ENCODE measurements at regions not wholly inside any gene's neighbourhood (a gene's known extent, or its start where the extent isn't known, plus 50 kb on each side); places are given as distances from the start of the nearest gene placed in this dataset.

DNA sequence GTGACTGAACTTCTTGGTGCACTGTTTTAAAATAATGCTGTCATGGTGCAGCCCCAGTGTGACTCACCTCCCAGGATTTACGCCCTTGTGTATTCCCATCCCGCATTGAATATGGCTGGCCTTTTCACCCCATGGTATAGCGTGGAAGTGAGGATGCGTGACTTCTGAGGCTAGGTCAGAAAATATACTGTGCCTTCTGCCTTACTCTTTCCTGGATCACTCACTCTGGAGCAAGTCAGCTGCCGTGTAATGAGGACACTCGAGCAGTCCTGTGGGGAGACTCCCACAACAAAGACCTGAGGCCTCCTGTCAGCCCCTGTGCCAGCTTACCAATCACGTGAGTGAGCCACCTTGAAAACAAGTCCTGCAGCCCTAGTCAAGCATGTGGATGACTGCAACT lies 471.9 kb upstream of the KIRREL3 start:
- ATAC-seq = no peak
- DNase-seq (ENCODE audit: low spot score) = no peak

DNA sequence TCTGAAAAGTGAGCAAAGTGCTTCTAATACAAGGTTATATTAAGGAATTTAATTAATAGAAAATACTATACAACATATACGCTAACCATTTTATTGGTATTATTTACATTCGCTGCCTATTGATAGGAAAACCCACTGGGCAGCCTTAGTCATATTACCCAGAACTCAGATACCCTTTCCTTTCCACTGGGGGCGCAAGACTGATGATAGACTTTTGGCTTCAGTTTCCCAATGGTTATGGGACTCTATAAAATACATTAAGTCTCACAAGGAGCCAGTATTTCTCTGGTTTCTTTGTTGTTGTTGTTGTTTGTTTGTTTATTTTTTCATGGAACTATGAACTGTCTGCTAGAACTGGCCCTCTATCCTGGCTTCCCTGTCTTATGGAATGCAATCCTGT lies 471.1 kb upstream of the KIRREL3 start:
- DNase-seq (ENCODE audit: low spot score) (no peak), ATAC-seq (no peak)

DNA sequence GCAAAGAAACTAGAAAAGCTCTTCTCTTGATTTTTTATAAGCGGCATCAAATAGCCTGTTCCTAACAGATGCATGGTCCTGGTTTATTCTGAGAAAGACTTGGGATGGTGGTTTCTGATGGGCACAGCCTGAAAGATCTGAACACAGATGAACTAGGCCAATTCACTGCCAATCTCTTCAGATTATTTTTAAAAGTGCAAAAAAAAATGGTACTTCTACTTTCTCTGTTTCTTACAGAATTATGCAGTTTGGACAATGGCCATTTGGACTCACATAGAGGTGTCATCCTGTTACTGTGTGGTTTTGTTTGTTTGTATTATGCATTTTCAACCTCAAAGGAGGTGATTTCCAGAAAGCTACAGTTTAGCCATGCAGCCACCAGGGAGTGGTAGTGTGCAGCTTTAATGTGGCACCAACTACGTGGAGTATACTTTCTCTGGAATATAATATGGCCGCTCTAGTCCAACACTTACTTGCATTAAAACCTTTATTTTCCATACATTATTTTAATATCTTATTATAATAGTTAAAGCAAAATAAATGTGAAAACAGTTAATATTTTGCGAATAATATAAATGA lies 469.8 kb upstream of the KIRREL3 start:
- no peak for DNase-seq (ENCODE audit: low spot score)
- ATAC-seq = peak; percentile 84

DNA sequence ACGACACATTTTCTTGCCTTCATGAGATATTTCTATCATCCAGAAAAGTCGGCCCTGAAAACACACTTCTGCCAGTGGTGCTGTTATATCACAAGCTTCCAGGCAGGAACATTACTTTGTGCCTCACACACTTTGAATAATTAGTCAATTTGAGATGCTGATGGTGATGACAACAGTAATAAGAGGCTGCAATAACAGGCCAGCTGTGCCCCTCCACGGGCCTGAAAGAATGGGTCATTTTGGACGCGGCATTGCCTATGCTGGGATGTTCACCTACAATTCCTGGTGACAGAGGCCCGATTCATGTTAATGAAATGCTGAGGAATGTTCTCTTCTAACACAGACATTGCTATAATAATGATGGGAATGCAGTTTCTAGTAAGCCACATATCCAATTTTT lies 463.8 kb upstream of the KIRREL3 start:
- ATAC-seq = no peak
- no peak for DNase-seq (ENCODE audit: low spot score)

DNA sequence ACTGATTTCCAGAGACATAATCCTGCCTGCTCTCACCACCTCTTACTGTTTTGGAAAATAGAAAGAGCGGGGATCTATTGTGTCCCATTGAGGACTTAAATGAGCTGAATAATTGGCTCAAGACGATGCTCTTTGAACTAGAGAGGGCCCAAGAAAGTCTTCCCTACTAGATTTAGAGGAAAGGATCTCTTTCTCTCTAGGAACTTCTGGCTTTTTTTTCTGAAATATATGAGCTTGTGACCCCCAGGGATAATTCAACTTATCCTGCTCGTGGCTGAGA lies 461.4 kb upstream of the KIRREL3 start:
- no peak for DNase-seq (ENCODE audit: low spot score)
- no peak for ATAC-seq

DNA sequence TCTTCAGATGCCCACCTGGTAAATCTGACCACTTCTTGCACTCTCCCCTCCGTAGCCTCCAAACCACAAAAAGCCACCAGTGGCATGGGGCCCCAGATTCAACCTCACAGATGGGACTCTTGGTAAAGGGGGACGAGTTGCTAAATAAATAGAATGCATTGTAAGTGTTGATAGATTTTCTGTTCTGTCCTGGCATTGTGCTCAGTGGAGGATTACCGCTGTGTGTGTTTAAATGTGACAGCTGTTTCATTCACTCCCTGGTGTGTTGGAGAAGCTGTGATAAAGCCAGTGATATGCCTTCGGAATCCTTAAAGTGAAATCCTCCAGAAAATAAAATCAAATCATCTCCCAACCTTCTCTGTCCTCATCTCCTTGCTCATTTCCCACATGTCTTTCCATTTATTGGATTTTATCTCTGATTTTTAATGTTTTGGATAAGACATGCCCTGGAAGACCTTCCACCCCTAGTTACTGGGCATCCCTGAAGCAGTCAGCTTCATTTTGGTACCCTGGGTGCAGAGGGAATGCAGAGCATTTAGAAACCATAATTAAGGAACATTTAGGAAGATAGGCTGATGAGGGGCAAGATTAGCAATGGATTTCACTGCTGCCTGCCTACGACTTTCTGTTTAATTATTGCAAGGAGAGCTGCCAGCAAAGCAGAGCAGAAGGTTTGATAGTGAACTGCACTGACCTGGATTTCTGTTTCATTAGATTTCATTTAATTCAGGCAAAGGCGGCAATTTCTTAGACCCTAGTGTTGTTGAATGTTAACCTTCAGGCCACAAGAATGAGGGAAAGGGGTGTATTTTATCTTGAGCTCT lies 460.9 kb upstream of the KIRREL3 start:
- no peak for DNase-seq (ENCODE audit: low spot score)
- no peak for ATAC-seq

DNA sequence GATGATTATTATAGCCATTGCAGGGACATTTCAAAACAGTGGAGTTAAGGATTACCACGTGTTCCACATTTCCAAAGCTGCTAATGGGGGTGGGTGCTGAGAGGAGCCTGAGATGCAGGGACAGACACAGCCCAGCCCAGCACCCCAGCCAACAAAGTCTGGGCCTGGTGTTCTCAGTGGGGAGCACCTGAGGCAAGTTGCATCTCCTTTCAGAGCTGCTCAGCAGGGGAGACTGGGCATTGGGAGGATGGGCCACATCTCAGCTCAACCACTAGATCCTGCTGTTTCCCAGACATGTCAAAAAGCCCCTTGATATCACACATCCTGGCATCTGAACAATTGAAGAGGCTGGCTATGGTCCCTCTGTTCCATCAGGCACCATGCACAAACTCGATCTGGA lies 458.0 kb upstream of the KIRREL3 start:
- ATAC-seq = no peak
- DNase-seq (ENCODE audit: low spot score) = no peak

DNA sequence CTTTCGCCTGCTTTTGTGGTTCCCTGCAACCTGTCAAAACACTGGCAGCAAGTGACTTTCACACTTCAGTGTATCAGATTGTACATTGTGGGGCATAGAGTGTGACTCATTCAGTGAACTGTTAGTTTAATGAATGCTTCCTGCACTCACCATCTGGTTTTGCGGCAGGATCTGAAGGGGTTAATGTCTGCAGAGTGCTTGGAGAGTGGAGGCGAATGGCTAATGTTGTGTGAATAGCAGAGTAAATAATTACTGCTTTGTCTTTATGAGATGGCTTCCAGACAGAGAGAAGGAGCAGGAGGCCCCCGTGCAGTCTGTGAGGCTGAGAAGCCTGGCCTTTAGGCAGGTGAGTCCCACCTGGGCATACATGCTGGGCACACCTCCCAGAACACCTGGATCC lies 454.3 kb upstream of the KIRREL3 start:
- ATAC-seq (no peak), DNase-seq (ENCODE audit: low spot score) (no peak)

DNA sequence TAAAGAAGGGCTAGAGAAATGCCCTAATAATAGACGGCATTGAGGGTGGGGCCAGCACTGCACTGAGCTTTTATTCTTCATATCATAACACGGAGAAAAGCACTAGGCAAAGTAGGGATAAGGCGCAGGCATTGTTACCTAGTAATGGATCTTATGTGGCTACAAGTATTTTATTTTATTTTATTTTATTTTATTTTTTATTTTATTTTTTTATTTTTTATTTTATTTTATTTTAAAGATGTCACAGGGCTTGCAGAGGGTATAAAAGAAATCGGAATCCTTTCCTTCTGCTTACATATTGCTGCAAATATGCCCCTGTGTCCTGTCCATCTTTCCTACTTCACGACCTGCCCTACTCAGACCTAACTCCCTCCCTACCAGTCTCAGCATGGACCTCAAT lies 452.0 kb upstream of the KIRREL3 start:
- no peak for ATAC-seq
- DNase-seq (ENCODE audit: low spot score) = no peak

DNA sequence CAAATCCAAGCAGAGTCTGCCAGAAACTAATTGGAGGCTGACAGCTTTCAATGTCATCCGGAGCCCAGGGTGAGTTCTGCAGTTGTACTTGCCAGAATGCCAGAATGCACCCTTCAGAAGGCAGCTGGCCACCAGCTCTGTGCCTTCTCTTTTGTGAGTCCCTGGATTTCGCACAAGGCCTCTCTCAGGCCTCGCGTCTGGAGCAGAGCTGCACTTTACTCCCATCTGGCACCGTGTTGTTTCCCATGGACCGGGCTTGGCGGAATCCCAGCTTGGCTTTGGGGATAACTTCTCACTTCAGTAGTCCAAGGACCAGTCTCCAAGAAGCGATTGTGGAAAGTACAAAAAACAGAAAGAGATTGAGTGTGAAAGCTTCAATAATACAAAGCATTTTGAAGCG lies 451.3 kb upstream of the KIRREL3 start:
- no peak for DNase-seq (ENCODE audit: low spot score)
- no peak for ATAC-seq

DNA sequence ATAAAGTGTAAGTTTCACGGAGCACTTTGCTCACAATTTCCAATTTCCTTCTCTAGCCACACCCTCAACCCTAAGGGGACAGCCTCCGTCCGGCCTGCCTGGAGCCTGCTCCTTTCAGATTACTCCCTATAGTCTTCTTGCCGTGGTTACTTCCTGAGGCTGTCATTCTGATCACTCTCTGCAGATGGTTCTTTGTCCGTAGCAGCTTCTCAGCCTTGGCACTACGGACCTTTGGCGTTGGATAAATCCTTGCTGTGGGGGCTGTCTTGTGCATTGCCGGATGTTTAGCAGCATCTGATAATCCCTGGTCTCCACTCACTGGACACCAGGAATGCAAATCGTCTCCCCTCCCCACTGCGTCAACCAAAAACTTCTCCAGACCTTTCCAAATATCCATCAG lies 447.5 kb upstream of the KIRREL3 start:
- ATAC-seq = no peak
- DNase-seq (ENCODE audit: low spot score) = no peak

DNA sequence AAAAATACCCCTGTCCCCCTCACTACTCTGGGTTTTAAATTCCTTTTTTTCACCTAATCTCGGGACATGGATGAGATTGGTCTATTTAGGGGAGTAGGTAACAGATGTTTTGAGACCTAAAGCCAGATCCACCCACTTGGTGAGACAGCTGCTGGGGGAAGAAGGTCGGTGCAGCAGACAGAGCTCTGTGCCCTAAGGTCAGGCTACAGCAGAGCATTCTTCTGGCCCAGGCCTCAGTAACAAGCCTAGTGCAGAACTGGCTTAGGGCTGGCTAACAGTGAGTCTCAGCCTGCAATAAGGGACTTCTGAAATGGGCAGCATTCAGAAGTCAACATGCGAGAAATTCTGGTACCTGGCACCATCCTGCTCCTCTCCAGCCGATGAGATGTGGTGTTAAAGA lies 444.9 kb upstream of the KIRREL3 start:
- DNase-seq (ENCODE audit: low spot score) = no peak
- ATAC-seq = no peak

DNA sequence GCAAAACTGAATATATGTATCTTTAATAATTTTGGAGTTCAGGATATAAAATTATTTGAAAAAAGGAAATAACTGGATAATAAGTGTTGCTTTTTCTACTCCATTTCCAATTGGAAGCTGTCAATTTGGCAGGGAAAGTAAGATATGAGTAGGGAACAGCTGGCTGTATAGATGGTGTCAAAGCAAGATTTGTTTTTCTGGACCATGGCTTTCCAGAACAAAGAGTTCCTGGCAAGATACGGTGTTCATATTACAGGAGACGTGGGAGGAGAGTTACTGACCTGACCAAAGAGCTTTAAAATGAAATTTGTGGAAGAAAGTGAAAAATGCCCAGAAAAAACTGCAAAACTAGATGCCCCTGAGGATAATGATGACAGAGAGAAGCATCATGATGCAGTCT lies 442.7 kb upstream of the KIRREL3 start:
- DNase-seq (ENCODE audit: low spot score) (no peak), ATAC-seq (no peak)

DNA sequence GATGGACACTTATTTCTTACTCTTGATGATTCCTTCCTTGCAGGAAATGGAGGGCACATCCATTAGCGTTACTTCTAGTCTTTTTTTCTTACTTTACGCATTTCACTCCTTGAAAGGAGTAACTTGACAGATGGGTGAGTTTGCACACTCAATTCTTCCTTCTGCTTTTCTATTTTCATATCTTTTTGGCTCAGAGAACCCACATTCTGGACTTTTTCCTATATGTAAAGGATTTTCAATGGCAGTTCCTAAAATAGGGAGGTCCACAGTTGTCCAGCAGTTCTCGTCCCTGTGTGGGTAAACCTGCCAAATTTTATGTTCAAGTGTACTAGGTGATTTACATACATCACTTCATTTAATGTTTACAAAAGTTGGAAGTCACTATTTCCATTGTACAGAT lies 440.0 kb upstream of the KIRREL3 start:
- DNase-seq (ENCODE audit: low spot score) (no peak), ATAC-seq (no peak)

DNA sequence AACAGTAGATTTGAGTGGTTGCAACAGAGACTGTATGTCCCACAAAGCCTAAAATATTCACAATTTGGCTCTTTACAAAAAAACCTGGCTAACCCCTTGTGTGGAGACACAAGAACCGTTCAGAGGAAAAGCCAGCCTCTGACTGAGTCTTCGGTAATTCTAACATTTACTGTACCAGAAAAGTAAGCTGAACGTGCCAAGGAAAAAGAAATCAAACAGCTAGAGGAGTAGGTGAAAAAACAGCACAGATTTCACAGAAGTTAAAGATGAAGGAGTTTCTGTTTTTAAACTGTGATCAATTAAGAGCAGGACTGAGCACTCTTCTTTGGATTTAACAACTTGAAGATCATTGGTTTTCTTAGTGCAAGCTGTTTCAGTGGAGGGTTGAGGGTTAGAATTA lies 424.7 kb upstream of the KIRREL3 start:
- ATAC-seq = no peak

DNA sequence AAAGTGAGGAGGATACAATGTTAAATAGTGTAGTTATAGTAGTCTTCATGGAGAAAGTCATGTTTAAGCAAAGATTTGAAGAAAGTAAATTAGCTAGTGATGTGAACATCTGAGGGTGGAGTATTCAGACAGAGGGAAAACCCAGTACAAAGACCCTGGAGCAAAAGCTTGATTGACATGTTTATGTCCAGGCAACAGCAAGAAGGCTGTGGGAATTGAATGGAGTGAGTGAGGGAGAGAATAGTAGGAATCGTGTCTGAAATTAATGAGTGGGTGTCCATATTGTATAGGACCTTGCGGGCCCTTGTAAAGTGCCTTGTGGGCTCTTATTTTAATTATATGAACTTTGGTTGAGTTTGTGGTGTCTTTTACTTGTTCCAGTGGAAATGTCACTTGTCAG lies 424.1 kb upstream of the KIRREL3 start:
- no peak for ATAC-seq

More for the DNA sequence above, 424.7 kb upstream of the KIRREL3 start:
- no peak for DNase-seq (ENCODE audit: low spot score)

DNA sequence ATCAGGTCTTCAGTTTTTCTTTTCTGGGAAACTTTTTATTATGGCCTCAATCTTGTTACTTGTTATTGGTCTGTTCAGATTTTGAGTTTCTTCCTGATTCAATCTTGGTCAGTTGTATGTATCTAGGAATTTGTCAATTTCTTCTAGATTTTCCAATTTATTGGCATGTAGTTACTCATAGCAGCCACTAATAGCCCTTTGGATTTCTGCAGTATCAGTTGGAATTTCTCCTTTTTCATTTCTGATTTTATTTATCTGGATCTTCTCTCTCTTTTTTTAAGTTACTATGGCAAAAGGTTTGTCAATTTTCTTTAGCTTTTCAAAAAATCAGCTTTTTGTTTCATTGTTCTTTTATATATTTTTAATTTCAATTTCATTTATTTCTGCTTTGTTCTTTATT lies 419.6 kb upstream of the KIRREL3 start:
- no peak for ATAC-seq
- no peak for DNase-seq (ENCODE audit: low spot score)

More for the DNA sequence above, 424.1 kb upstream of the KIRREL3 start:
- no peak for DNase-seq (ENCODE audit: low spot score)

DNA sequence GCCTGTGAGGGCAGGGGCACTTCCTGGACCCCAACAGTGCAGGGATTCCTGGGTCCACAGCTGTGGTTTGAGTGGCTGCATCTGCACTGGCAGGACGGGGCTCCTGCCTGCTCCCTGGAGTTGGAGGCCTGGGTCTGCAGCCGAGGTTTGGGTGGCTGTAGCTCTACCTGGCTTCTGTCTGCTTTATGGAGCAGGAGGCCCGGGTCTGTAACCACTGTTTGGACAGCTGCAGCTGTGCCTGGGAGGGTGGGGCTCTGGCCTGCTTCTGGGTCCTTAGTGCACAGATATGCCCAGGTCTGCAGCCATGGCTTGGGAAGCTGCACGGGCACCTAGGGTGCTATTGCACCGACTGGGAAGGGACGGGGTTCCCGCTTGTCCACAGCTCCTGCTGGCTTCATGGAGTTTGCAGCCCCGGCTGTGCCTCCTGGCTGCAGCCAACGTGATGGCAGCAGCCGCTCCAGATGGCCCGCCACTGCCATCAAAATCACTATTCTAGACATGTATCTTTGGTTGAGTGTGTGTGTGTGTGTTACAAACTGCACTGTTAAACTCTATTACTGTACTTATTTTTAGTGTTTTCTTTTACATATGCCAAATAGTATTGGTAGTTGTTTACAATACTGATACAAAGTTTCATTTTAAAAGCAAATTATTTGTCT lies 412.3 kb upstream of the KIRREL3 start:
- DNase-seq (ENCODE audit: low spot score) (no peak), ATAC-seq (no peak)

DNA sequence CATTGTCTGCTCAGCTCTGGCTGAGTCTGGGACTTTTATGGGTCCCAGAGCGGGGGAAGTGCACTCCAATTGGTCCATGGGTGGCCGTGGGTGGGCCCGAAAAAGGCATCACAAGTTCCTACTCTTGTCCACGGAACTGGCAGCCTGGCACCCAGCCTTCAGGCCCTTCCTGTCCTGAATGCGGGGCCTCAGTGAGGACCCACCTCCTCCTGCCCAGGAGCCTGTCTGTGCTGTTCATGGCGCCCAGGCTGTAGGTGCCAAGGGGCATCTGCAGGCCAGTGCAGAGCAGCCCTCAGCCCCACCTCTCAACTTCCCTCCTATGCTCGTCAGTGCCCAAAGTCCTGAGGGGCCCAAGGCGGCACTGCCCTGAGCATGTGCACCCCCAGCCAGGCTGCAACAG lies 411.7 kb upstream of the KIRREL3 start:
- no peak for DNase-seq (ENCODE audit: low spot score)
- no peak for ATAC-seq

DNA sequence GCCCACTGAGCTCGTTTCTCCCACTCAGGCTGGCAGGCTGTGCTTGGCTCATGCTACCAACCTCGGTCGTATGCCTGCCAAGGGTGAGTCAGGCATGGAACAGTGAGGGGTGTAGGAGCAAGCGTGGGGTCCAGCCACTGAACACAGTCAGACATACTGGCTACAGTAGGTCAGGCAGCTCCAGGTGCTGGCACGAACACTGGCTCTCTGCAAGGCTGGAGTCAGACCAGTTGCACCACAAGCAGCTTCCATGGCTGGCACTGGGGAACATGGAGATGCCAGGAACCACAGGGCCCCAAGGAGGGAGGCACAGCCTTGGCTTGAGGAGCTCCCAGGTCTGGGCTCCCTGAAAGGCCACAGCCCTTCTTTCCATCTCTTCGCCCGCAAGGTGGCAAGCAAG lies 410.7 kb upstream of the KIRREL3 start:
- DNase-seq (ENCODE audit: low spot score) (no peak), ATAC-seq (no peak)

DNA sequence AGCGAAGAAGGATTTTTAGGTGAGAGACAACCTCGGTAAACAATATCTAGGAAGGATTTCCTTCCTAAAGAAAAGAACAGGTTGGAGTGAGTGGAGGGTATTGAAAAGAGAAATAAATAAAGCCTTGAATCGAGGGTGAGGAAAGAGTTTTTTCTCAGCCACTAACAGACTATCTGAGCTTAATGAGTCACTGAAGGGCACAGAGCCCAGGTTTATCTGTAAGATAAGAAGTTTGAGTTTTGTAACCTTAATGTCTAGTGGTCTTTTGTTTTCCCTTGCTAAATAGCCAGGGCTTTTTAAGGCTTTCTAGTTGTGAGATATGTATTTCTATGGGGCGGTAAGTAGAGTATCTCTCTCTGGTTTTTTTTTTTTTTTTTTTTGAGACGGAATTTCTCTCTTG lies 394.5 kb upstream of the KIRREL3 start:
- DNase-seq (ENCODE audit: low spot score) (no peak), ATAC-seq (no peak)

DNA sequence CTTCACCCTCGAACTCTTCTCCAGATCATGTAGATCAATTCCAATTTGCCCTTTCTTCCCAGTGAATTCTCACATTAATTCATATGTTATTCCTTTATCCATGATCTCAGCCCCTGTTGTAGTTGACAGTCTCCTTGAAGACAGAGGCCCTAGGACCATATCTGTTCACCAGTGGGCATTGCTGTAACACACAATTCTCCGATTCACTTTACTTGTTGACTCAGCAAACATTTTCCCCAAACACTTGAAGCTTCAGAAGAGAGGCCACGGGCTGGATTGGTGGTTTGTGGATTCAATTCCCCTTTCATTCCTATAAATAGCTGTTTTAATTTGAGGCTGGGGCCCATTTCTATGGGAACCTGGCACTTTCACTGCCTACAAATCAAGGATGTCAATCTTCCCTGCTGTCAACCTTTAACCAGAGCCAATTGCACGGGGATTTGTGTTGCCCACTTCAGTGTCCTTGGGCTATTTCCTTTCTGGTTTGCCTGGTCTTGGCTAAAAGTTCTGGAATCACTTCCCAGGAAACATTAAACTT lies 393.0 kb upstream of the KIRREL3 start:
- ATAC-seq (no peak), DNase-seq (ENCODE audit: low spot score) (no peak)
